HG03354 (cell line): ENCODE measurements at regions not wholly inside any gene's neighbourhood (a gene's known extent, or its start where the extent isn't known, plus 50 kb on each side); places are given as distances from the start of the nearest gene placed in this dataset.

Source experiments
- ATAC-seq: cut with Tn5 transposase; IDR thresholded peaks from one replicate; pipeline ENCODE4 v1.9.1; 2021; ENCODE audit warnings: mild to moderate bottlenecking; ENCODE audit not compliant: unreplicated experiment, poor library complexity, severe bottlenecking

- no peak for ATAC-seq
Observed at GRCh38 chr10:113390896-113391295, 162.0 kb upstream of the HABP2 start.

GRCh38 chr10:113397047-113397446 is 155.8 kb upstream of the HABP2 start:
- no peak for ATAC-seq

- ATAC-seq: no peak
Observed at GRCh38 chr10:113399065-113399464, 153.8 kb upstream of the HABP2 start.

- no peak for ATAC-seq
Observed at GRCh38 chr10:113402602-113403001, 150.3 kb upstream of the HABP2 start.

- ATAC-seq: no peak
Observed at GRCh38 chr10:113407218-113407617, 145.6 kb upstream of the HABP2 start.

- no peak for ATAC-seq
Observed at GRCh38 chr10:113409175-113409574, 143.7 kb upstream of the HABP2 start.

- ATAC-seq: no peak
Observed at GRCh38 chr10:113410618-113411017, 142.2 kb upstream of the HABP2 start.

- no peak for ATAC-seq
Observed at GRCh38 chr10:113411456-113411855, 141.4 kb upstream of the HABP2 start.

- ATAC-seq: no peak
Observed at GRCh38 chr10:113412161-113412560, 140.7 kb upstream of the HABP2 start.

- no peak for ATAC-seq
Observed at GRCh38 chr10:113414543-113414942, 138.3 kb upstream of the HABP2 start.

GRCh38 chr10:113415246-113415645 is 137.6 kb upstream of the HABP2 start:
- no peak for ATAC-seq

- no peak for ATAC-seq
Observed at GRCh38 chr10:113420057-113420732, 132.7 kb upstream of the HABP2 start.

GRCh38 chr10:113420733-113421675 is 131.8 kb upstream of the HABP2 start:
- ATAC-seq: no peak

- no peak for ATAC-seq
Observed at GRCh38 chr10:113422371-113422770, 130.5 kb upstream of the HABP2 start.

- no peak for ATAC-seq
Observed at GRCh38 chr10:113423981-113424721, 128.7 kb upstream of the HABP2 start.

- ATAC-seq: no peak
Observed at GRCh38 chr10:113425008-113425407, 127.8 kb upstream of the HABP2 start.

- no peak for ATAC-seq
Observed at GRCh38 chr10:113425541-113425951, 127.3 kb upstream of the HABP2 start.

- no peak for ATAC-seq
Observed at GRCh38 chr10:113426181-113426877, 126.5 kb upstream of the HABP2 start.

GRCh38 chr10:113427236-113427735 is 125.6 kb upstream of the HABP2 start:
- no peak for ATAC-seq
